H1 (cell line): ENCODE measurements at regions not wholly inside any gene's neighbourhood (a gene's known extent, or its start where the extent isn't known, plus 50 kb on each side); places are given as distances from the start of the nearest gene placed in this dataset.

Experiments
- CTCF ChIA-PET: fragments of 300-600 bp; sonication (Branson Sonifier 250); formaldehyde crosslinking; loops from one replicate; lab custom pipeline; 2021; ENCODE audit not compliant: partially characterized antibody; lab: Charles Lee
- POLR2A ChIA-PET: fragments of 300-600 bp; sonication (Branson Sonifier 250); formaldehyde crosslinking; loops from one replicate; lab custom pipeline; 2021; ENCODE audit warnings: inconsistent platforms; ENCODE audit not compliant: partially characterized antibody; lab: Charles Lee
- DNase-seq, 2 experiments: peaks; one replicate each; pipeline versions ENCODE4 v3.0.0 to v3.0.0-alpha.2; 2010 to 2022; ENCODE audit warnings: low spot score in 2 of 2, low read depth in 1 of 2, mixed read lengths in 1 of 2
- FAIRE-seq: peaks from 2 replicates; lab custom pipeline; 2011; peaks lifted over from hg19 to GRCh38; lab: Jason Lieb, UNC
- H2AFZ ChIP-seq: 2 replicates; pipeline ENCODE4 v1.8.1; 2012; ENCODE audit warnings: low read length, inconsistent platforms
- H2AK5ac ChIP-seq: 2 replicates; pipeline ENCODE4 v1.6.1; 2013; ENCODE audit warnings: low read depth, low read length
- H2BK120ac ChIP-seq: replicated peaks from 2 replicates; pipeline ENCODE3; 2013; ENCODE audit warnings: low read depth, low read length, inconsistent platforms
- H2BK12ac ChIP-seq: 2 replicates; pipeline ENCODE4 v1.6.1; 2013; ENCODE audit warnings: low read depth, low read length
- H2BK15ac ChIP-seq: 2 replicates; pipeline ENCODE4 v1.6.1; 2013; ENCODE audit warnings: low read length
- H2BK20ac ChIP-seq: 2 replicates; pipeline ENCODE4 v1.6.1; 2013; ENCODE audit warnings: low read length
- H2BK5ac ChIP-seq: 2 replicates; pipeline ENCODE4 v1.6.1; 2013; ENCODE audit warnings: low read depth, low read length
- H3K14ac ChIP-seq: 2 replicates; pipeline ENCODE4 v1.6.1; 2013; ENCODE audit warnings: inconsistent platforms; ENCODE audit not compliant: insufficient read length
- H3K18ac ChIP-seq: 2 replicates; pipeline ENCODE4 v1.6.1; 2013; ENCODE audit warnings: low read length; ENCODE audit errors: extremely low read depth
- H3K23ac ChIP-seq: 2 replicates; pipeline ENCODE4 v1.6.1; 2013; ENCODE audit warnings: inconsistent platforms; ENCODE audit not compliant: insufficient read length
- H3K23me2 ChIP-seq: 2 replicates; pipeline ENCODE4 v1.6.1; 2013; ENCODE audit warnings: low read depth, low read length
- H3K27ac ChIP-seq: 2 replicates; pipeline ENCODE4 v1.6.1; 2011; ENCODE audit warnings: low read depth, low read length, inconsistent platforms
- H3K27me3 ChIP-seq, 4 experiments: replicated peaks in 1 of 4; 1 replicate in 1 of 4; 2 replicates in 3 of 4; pipeline versions ENCODE4 v1.6.1 to v1.8.1; 2011 to 2013; ENCODE audit warnings: low read length in 3 of 4, mild to moderate bottlenecking in 3 of 4, inconsistent platforms in 2 of 4, mixed read lengths in 2 of 4, moderate library complexity in 1 of 4; ENCODE audit not compliant: control insufficient read depth in 3 of 4, insufficient read depth in 3 of 4; ENCODE audit errors: extremely low read depth in 1 of 4
- H3K36me3 ChIP-seq, 4 experiments: 2 replicates each; pipeline versions ENCODE4 v1.6.1 to v1.8.1; 2011 to 2013; ENCODE audit warnings: mild to moderate bottlenecking in 4 of 4, low read length in 3 of 4, moderate library complexity in 2 of 4, control low read depth in 1 of 4, inconsistent platforms in 1 of 4; ENCODE audit not compliant: insufficient read depth in 4 of 4, control insufficient read depth in 2 of 4
- H3K4ac ChIP-seq: replicated peaks from 2 replicates; pipeline ENCODE3; 2013; ENCODE audit warnings: low read length, low read depth, mixed read lengths, inconsistent platforms; ENCODE audit not compliant: insufficient read length
- H3K4me1 ChIP-seq, 4 experiments: replicated peaks in 1 of 4; 1 replicate in 1 of 4; 2 replicates in 3 of 4; pipeline versions ENCODE4 v1.6.1 to v1.8.1; 2011 to 2013; ENCODE audit warnings: low read length in 3 of 4, inconsistent platforms in 2 of 4, mixed read lengths in 1 of 4; ENCODE audit not compliant: insufficient read depth in 4 of 4, control insufficient read depth in 3 of 4
- H3K4me2 ChIP-seq, 2 experiments: 2 replicates each; pipeline versions ENCODE4 v1.6.1 to v1.8.1; 2011 to 2013; ENCODE audit warnings: low read depth in 2 of 2, low read length in 2 of 2, control low read depth in 1 of 2, inconsistent platforms in 1 of 2, mild to moderate bottlenecking in 1 of 2; ENCODE audit not compliant: insufficient read depth in 1 of 2
- H3K4me3 ChIP-seq, 4 experiments: fragments of 200-600, 300-600 bp in 1 of 4; sonication (generic), shearing (Covaris generic), sonication (Bioruptor Twin) in 1 of 4; 2 replicates each; pipeline versions ENCODE4 v1.5.1 to v1.8.1; 2011 to 2016; ENCODE audit warnings: low read length in 4 of 4, low read depth in 3 of 4, control low read depth in 2 of 4, inconsistent platforms in 2 of 4, mild to moderate bottlenecking in 2 of 4, mixed read lengths in 1 of 4, moderate library complexity in 1 of 4; ENCODE audit not compliant: insufficient read depth in 2 of 4; ENCODE audit errors: extremely low read depth in 1 of 4
- H3K56ac ChIP-seq: replicated peaks from 2 replicates; pipeline ENCODE3; 2013; ENCODE audit warnings: low read depth, mild to moderate bottlenecking, mixed read lengths, low read length, inconsistent platforms; ENCODE audit not compliant: insufficient read length
- H3K79me1 ChIP-seq: 2 replicates; pipeline ENCODE4 v1.6.1; 2013; ENCODE audit warnings: low read depth, low read length, control low read depth
- H3K79me2 ChIP-seq, 2 experiments: 2 replicates each; pipeline versions ENCODE4 v1.6.1 to v1.8.1; 2012 to 2013; ENCODE audit warnings: low read length in 2 of 2, mild to moderate bottlenecking in 2 of 2, inconsistent platforms in 1 of 2; ENCODE audit not compliant: insufficient read depth in 2 of 2, control insufficient read depth in 1 of 2
- H3K9ac ChIP-seq, 4 experiments: replicated peaks in 1 of 4; 1 replicate in 1 of 4; 2 replicates in 3 of 4; pipeline versions ENCODE4 v1.6.1 to v1.8.1; 2011 to 2013; ENCODE audit warnings: low read depth in 3 of 4, low read length in 3 of 4, control low read depth in 2 of 4, mild to moderate bottlenecking in 2 of 4, moderate library complexity in 2 of 4, inconsistent platforms in 1 of 4; ENCODE audit errors: extremely low read depth in 1 of 4
- H3K9me3 ChIP-seq, 2 experiments: 2 replicates each; pipeline versions ENCODE4 v1.6.1 to v1.8.1; 2012 to 2013; ENCODE audit warnings: mild to moderate bottlenecking in 2 of 2, moderate library complexity in 2 of 2, control low read depth in 1 of 2, inconsistent platforms in 1 of 2, low read depth in 1 of 2, low read length in 1 of 2, mixed read lengths in 1 of 2; ENCODE audit not compliant: insufficient read depth in 2 of 2
- H4K20me1 ChIP-seq, 2 experiments: replicated peaks in 1 of 2; 2 replicates each; pipeline versions ENCODE3 to v1.8.1; 2011 to 2013; ENCODE audit warnings: inconsistent platforms in 2 of 2, low read length in 2 of 2, mild to moderate bottlenecking in 1 of 2; ENCODE audit not compliant: insufficient read depth in 2 of 2, control insufficient read depth in 1 of 2
- H4K5ac ChIP-seq: 2 replicates; pipeline ENCODE4 v1.6.1; 2013; ENCODE audit warnings: low read length, low read depth, mixed read lengths, inconsistent platforms; ENCODE audit not compliant: insufficient read length
- H4K8ac ChIP-seq: 2 replicates; pipeline ENCODE4 v1.8.0; 2013; ENCODE audit warnings: mild to moderate bottlenecking, moderate library complexity, low read length, inconsistent platforms; ENCODE audit not compliant: insufficient read depth; ENCODE audit errors: extremely low read depth
- H4K91ac ChIP-seq: replicated peaks from 2 replicates; pipeline ENCODE3; 2013; ENCODE audit warnings: low read length, mixed read lengths, inconsistent platforms; ENCODE audit not compliant: insufficient read length
- CHD2 ChIP-seq: IDR thresholded peaks from 2 replicates; pipeline ENCODE4 v1.6.1; 2012; ENCODE audit warnings: low read length, improper control_type of control experiment
- CTCF ChIP-seq, 3 experiments: IDR thresholded peaks; 1 replicate in 2 of 3; 2 replicates in 1 of 3; pipeline versions ENCODE4 v1.5.1 to v1.6.1; 2011; ENCODE audit warnings: low read length in 3 of 3, mild to moderate bottlenecking in 3 of 3, inconsistent platforms in 2 of 3, low read depth in 1 of 3, moderate library complexity in 1 of 3; ENCODE audit not compliant: insufficient read depth in 1 of 3; ENCODE audit errors: control extremely low read depth in 1 of 3
- E2F6 ChIP-seq: IDR thresholded peaks from 2 replicates; pipeline ENCODE4 v1.6.1; 2012; ENCODE audit warnings: inconsistent platforms
- EZH2 ChIP-seq: fragments of 200-600 bp; sonication (generic); IDR thresholded peaks from 2 replicates; pipeline ENCODE4 v1.7.1; 2012; ENCODE audit warnings: low read depth, mild to moderate bottlenecking, moderate library complexity, low read length, inconsistent platforms; ENCODE audit not compliant: severe bottlenecking
- GTF2F1 ChIP-seq: IDR thresholded peaks from 2 replicates; pipeline ENCODE4 v1.6.1; 2012; ENCODE audit warnings: low read depth, low read length, improper control_type of control experiment, borderline replicate concordance
- MAX ChIP-seq: IDR thresholded peaks from 2 replicates; pipeline ENCODE4 v1.6.1; 2012; ENCODE audit warnings: inconsistent platforms
- POLR2A ChIP-seq, 2 experiments: IDR thresholded peaks; 1 replicate in 1 of 2; 2 replicates in 1 of 2; pipeline ENCODE4 v1.6.1; 2011; ENCODE audit warnings: low read depth in 2 of 2, low read length in 2 of 2, mild to moderate bottlenecking in 2 of 2; ENCODE audit errors: control extremely low read depth in 1 of 2
- RAD21 ChIP-seq, 2 experiments: IDR thresholded peaks in 1 of 2; conservative IDR thresholded peaks in 1 of 2; 2 replicates each; pipeline ENCODE4 v1.6.1; 2011; ENCODE audit warnings: low read depth in 2 of 2, low read length in 2 of 2, improper control_type of control experiment in 1 of 2, inconsistent platforms in 1 of 2, mild to moderate bottlenecking in 1 of 2, moderate library complexity in 1 of 2
- RBBP5 ChIP-seq: IDR thresholded peaks from 2 replicates; pipeline ENCODE4 v1.7.1; 2012; ENCODE audit warnings: low read depth, mild to moderate bottlenecking, inconsistent platforms, low read length, moderate library complexity, borderline replicate concordance
- SIRT6 ChIP-seq: IDR thresholded peaks from one replicate; pipeline ENCODE4 v1.7.1; 2012; ENCODE audit warnings: low read length, inconsistent platforms
- TBP ChIP-seq: IDR thresholded peaks from 2 replicates; pipeline ENCODE4 v1.6.1; 2011; ENCODE audit warnings: low read depth, low read length, improper control_type of control experiment
- WGBS, 2 experiments: shearing (Covaris generic) in 1 of 2; methylation state at CpG; one replicate each; pipeline versions ENCODE4 v1.1.6 to v1.1.7; 2013 to 2015; ENCODE audit warnings: low lambda C conversion rate in 2 of 2, mixed read lengths in 2 of 2, inconsistent platforms in 1 of 2, low coverage in 1 of 2, missing lambda C conversion rate in 1 of 2; ENCODE audit not compliant: insufficient replicate concordance in 2 of 2, insufficient coverage in 1 of 2, insufficient read length in 1 of 2; ENCODE audit errors: extremely low coverage in 1 of 2, missing lambda C conversion rate in 1 of 2; 5-methylcytosine and 5-hydroxymethylcytosine counted together

GRCh38 chr10:2813693-2814092 is 253.7 kb upstream of the PFKP start:
- no peak overlapping the region for H2BK120ac ChIP-seq
- no peaks in the 10 kb centered on the region for H4K20me1 ChIP-seq
- H3K23ac ChIP-seq, result no peak overlapping the region
- H3K18ac ChIP-seq, result no peak overlapping the region
- H3K4me3 ChIP-seq, result no peak overlapping the region
- 94% methylated on average over 7 of the region's 7 CpGs; no CpG with 5 or more reads in 1 of the 2 experiments for WGBS, 2 experiments
- no peak overlapping the region for H2BK5ac ChIP-seq
- no peak overlapping the region for H2BK15ac ChIP-seq
- no peak overlapping the region for H2BK12ac ChIP-seq
- H3K27ac ChIP-seq, result no peak overlapping the region
- H3K14ac ChIP-seq, result no peak overlapping the region
- ChIA-PET CTCF (interaction anchor here (1.7 kb wide), 1 partner anchor 211 kb away, joined by 3 read pairs; no protein-coding TSS in a partner anchor), POLR2A (no interaction called here)
- H3K27me3 ChIP-seq, result no peaks in the 10 kb centered on the region; a peak in 1 of 7 replicates
- no peak overlapping the region for H4K5ac ChIP-seq
- no peaks in the 10 kb centered on the region for H3K36me3 ChIP-seq
- H3K9me3 ChIP-seq, result no peaks in the 10 kb centered on the region
- H3K4me2 ChIP-seq, result no peak overlapping the region
- no peaks in the 10 kb centered on the region for H3K4me1 ChIP-seq
- H3K56ac ChIP-seq, result no peak overlapping the region
- FAIRE-seq (no peak), DNase-seq (no peak)
- no peaks in the 10 kb centered on the region for H3K79me2 ChIP-seq
- no peak overlapping the region for H4K8ac ChIP-seq
- H2AK5ac ChIP-seq, result no peak overlapping the region
- no peak overlapping the region for H4K91ac ChIP-seq
- H3K4ac ChIP-seq, result no peak overlapping the region
- H3K23me2 ChIP-seq, result no peaks in the 10 kb centered on the region
- H3K79me1 ChIP-seq, result no peaks in the 10 kb centered on the region
- H3K9ac ChIP-seq, result no peak overlapping the region
- no peak overlapping the region for H2AFZ ChIP-seq
- no peak overlapping the region for H2BK20ac ChIP-seq
- no peak for TF ChIP-seq RAD21 (IDR thresholded peaks at IDR 0.05 in 1 of 2, conservative IDR thresholded peaks at IDR 0.05 in 1 of 2; ENCODE audit: low read depth in 2 of 2, low read length in 2 of 2)
- no peak for TF ChIP-seq EZH2
- TF ChIP-seq POLR2A (IDR thresholded peaks at IDR 0.05; ENCODE audit: control extremely low read depth in 1 of 2, low read depth in 2 of 2, low read length in 2 of 2), result no peak
- no peak for TF ChIP-seq MAX
- no peak for TF ChIP-seq CHD2
- no peak for TF ChIP-seq E2F6
- TF ChIP-seq SIRT6, result no peak
- no peak for TF ChIP-seq TBP
- TF ChIP-seq RBBP5, result no peak
- TF ChIP-seq GTF2F1, result no peak
- TF ChIP-seq CTCF (IDR thresholded peaks at IDR 0.05; ENCODE audit: control extremely low read depth in 1 of 3, insufficient read depth in 1 of 3, low read depth in 1 of 3, low read length in 3 of 3), result no peak
